Ovary (tissue), 7 donors: ENCODE measurements at regions not wholly inside any gene's neighbourhood (a gene's known extent, or its start where the extent isn't known, plus 50 kb on each side); places are given as distances from the start of the nearest gene placed in this dataset.
"Not testable (repeated sequence)": the region's sequence is repeated elsewhere in the genome, so short reads cannot be mapped to it uniquely, and the experiment has no call there.

ENCODE experiments used
- DNase-seq, 5 donors: peaks; one replicate each; pipeline ENCODE4 v3.0.0-alpha.2; 2019 to 2020
- H3K27ac ChIP-seq, 2 donors: fragments of 200-600 bp; one replicate each; pipeline versions ENCODE4 v1.5.1 to v1.8.0; 2019 to 2022
- H3K27me3 ChIP-seq: fragments of 200-600 bp; one replicate; pipeline ENCODE4 v1.8.0; 2022
- H3K36me3 ChIP-seq: fragments of 200-600 bp; sonication (generic); one replicate; pipeline ENCODE4 v1.5.1; 2019
- H3K4me1 ChIP-seq: one replicate; pipeline ENCODE4 v1.8.1; 2013; ENCODE audit warnings: mild to moderate bottlenecking, moderate library complexity; ENCODE audit not compliant: insufficient read depth
- H3K4me3 ChIP-seq: fragments of 200-600 bp; sonication (generic); one replicate; pipeline ENCODE4 v1.5.1; 2017
- H3K9me3 ChIP-seq, 2 donors: fragments of 200-600 bp in 1 of 2; sonication (generic) in 1 of 2; one replicate each; pipeline versions ENCODE4 v1.5.1 to v1.8.1; 2013 to 2019; ENCODE audit warnings: mild to moderate bottlenecking in 1 of 2, moderate library complexity in 1 of 2
- EP300 ChIP-seq: sonication (generic); formaldehyde crosslinking; IDR thresholded peaks from one replicate; pipeline ENCODE4 v1.6.1; 2017; ENCODE audit warnings: antibody characterized with exemption
- POLR2A ChIP-seq: fragments of 450-650 bp; IDR thresholded peaks from one replicate; pipeline ENCODE4 v1.6.1; 2017; ENCODE audit warnings: antibody characterized with exemption, mild to moderate bottlenecking, moderate library complexity
- WGBS, 3 donors: extraction: QIAGEN DNeasy Blood & Tissue Kit in 1 of 3; methylation state at CpG; one replicate each; pipeline versions ENCODE4 v1.1.5 to v1.1.7; 2013 to 2017; 5-methylcytosine and 5-hydroxymethylcytosine counted together
- intact Hi-C, 4 donors: fragments of 100-400 bp; cut with DNase I; formaldehyde crosslinking; loops; one replicate each; pipeline versions ENCODE4 v1.11.0 to v1.15.1; 2022 to 2023
- TF ChIP-seq, protein P1 (sequence below), 3 donors: fragments of 450-650 bp in 2 of 3; fragments of 200-600 bp in 1 of 3; IDR thresholded peaks; one replicate each; pipeline versions ENCODE4 v1.5.1 to v1.8.0; 2016 to 2022; ENCODE audit warnings: antibody characterized with exemption in 3 of 3, mild to moderate bottlenecking in 1 of 3
- donor health status: DM: no; HTN: no; CAD: no; lungs with moderate emphysema.
- donor health status: DM: no; HTN: no; CAD: no.
- donor health status: Bipolar disorder and iron deficiency.
- donor health status: DM: no; HTN: no; CAD: no.
- donor health status: DM: yes; HTN: yes; CAD: no.

DNA sequence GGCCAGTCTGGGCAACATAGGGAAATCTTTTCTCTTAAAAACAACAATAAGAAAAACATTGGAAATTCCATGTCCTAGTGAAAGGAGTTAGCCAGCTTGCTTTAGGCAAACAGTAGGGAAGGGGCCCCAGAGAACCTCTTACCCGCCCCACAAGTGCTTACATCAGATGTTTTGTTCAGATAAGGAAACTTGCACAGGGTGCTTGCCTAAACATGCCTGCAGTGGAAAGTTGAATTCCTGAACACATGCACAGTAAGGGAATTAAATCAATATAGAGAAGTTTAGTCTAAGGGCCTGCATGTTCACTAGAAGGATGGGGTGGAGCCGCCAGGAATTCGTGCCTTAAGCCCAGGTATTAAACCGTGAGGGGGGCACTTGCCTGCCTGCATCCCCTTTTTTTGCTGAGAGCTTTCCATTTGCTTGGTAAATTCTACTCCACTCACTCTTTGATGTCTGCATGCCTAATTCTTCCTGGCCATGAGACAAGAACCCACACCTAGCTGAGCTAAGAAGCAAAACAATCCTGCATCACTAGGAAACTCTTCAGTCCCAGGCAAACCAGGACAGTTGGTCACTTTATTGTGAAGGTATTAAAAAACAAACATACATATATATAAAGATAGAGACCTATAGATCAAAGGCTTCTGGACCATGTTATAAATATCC is 499.0 kb downstream of the SIPA1L2 start:
- no peaks in the 10 kb centered on the region for H3K4me1 ChIP-seq
- intact Hi-C loops: no loop called here
- TF ChIP-seq, protein P1, sequence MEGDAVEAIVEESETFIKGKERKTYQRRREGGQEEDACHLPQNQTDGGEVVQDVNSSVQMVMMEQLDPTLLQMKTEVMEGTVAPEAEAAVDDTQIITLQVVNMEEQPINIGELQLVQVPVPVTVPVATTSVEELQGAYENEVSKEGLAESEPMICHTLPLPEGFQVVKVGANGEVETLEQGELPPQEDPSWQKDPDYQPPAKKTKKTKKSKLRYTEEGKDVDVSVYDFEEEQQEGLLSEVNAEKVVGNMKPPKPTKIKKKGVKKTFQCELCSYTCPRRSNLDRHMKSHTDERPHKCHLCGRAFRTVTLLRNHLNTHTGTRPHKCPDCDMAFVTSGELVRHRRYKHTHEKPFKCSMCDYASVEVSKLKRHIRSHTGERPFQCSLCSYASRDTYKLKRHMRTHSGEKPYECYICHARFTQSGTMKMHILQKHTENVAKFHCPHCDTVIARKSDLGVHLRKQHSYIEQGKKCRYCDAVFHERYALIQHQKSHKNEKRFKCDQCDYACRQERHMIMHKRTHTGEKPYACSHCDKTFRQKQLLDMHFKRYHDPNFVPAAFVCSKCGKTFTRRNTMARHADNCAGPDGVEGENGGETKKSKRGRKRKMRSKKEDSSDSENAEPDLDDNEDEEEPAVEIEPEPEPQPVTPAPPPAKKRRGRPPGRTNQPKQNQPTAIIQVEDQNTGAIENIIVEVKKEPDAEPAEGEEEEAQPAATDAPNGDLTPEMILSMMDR (IDR thresholded peaks at IDR 0.05): no peak
- TF ChIP-seq EP300 (no peak), POLR2A (no peak)
- H3K4me3 ChIP-seq: no peak overlapping the region
- peaks cover 0 to 4% of the 10 kb centered on the region in 2 donors for H3K9me3 ChIP-seq
- DNase-seq: no peak
- H3K27ac ChIP-seq: no peak overlapping the region
- no peaks in the 10 kb centered on the region for H3K36me3 ChIP-seq
- H3K27me3 ChIP-seq: no peaks in the 10 kb centered on the region
- 70 to 82% (median 80%) methylated on average over 4 of the region's 4 CpGs for WGBS, 3 donors

DNA sequence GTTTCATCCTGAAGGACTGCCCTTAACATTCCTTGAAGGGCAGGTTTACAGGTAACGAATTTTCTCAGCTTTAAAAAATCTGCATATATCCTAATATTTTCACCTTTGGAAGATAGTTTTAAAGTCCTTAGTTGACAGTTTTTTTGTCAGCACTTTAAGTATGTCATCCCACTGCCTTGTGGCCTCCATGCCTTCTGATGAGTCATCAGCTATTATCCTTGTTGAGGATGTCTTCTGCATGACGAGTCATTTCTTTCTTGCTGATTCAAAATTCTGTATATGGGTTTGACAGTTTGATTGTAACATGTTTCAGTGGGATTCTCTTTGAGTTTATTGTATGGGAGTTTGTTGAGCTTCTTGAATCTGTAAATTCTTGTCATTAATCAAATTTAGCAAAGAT is 500.6 kb downstream of the DISC1 start:
- H3K27ac ChIP-seq: no peak overlapping the region
- H3K4me3 ChIP-seq: no peak overlapping the region
- H3K36me3 ChIP-seq: no peaks in the 10 kb centered on the region
- intact Hi-C loops: no loop called here
- H3K4me1 ChIP-seq: no peaks in the 10 kb centered on the region
- H3K27me3 ChIP-seq: no peaks in the 10 kb centered on the region
- TF ChIP-seq, protein P1 (IDR thresholded peaks at IDR 0.05): no peak
- TF ChIP-seq POLR2A (no peak), EP300 (no peak)
- peaks cover 0 to 4% of the 10 kb centered on the region in 2 donors for H3K9me3 ChIP-seq
- 85 to 88% (median 86%) methylated on average over 2 of the region's 2 CpGs for WGBS, 3 donors
- DNase-seq: no peak

DNA sequence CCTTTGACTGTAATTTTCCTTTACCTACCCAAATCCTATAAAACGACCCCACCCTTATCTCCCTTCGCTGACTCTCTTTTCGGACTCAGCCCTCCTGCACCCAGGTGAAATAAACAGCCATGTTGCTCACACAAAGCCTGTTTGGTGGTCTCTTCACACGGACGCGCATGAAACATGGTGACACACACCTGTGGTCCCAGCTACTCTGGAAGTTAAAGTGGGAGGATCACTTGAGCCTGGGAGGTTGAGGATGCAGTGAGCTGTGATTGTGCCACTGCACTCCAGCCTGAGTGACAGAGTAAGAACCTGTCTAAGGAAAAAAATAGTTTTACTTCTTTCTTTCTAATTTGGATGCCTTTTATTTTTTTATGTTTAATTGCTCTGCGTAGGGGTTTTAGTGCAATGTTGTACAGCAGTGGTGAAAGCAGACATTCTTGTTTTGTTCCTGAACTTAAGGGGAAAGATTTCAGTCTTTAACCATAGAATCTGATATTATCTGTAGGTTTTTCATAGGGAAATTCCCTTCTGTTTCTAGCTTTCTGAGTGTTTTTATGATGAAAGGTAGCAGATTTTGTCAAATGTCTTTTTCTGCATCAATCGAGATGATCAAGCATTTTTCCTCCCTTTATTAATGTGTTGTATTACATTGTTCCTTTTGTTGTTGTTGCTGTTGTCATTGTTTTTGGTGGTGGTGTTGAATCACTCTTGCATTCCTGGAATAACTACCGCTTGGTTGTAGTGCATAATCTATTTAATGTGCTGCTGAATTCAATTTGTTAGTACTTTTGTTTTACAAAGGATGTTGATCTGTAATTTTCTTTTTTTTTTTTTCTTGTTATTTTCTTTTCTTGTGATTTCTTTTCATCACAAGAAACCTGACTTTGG is 497.4 kb downstream of the DISC1 start:
- WGBS, 3 donors: 72 to 77% (median 74%) methylated on average over 9 of the region's 9 CpGs
- Histone ChIP-seq H3K27me3 (no peaks in the 10 kb centered on the region), H3K27ac (no peak overlapping the region), H3K36me3 (no peaks in the 10 kb centered on the region), H3K4me1 (no peaks in the 10 kb centered on the region), H3K9me3 (no peaks in the 10 kb centered on the region), H3K4me3 (no peak overlapping the region)
- DNase-seq: no peak
- intact Hi-C loops: no loop called here
- TF ChIP-seq EP300 (no peak), POLR2A (no peak)
- TF ChIP-seq, protein P1 (IDR thresholded peaks at IDR 0.05): no peak

DNA sequence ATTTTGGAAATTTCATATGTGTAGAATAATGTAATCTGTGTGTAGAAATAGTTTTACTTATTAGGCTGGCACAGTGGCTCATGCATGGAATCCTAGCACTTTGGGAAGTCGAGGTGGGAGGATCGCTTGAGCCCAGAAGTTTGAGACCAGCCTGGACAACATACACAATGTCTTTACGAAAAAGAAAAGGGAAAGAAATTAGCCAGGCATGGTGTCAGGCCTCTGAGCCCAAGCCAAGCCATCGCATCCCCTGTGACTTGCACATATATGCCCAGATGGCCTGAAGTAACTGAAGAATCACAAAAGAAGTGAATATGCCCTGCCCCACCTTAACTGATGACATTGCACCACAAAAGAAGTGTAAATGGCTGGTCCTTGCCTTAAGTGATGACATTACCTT is 491.3 kb downstream of the DISC1 start:
- H3K27ac ChIP-seq, H3K9me3 ChIP-seq, H3K36me3 ChIP-seq, H3K4me3 ChIP-seq, intact Hi-C loops, H3K27me3 ChIP-seq, H3K4me1 ChIP-seq, DNase-seq: not testable (repeated sequence)
- WGBS, 3 donors: 84 to 90% (median 88%) methylated on average over 4 of the region's 4 CpGs

DNA sequence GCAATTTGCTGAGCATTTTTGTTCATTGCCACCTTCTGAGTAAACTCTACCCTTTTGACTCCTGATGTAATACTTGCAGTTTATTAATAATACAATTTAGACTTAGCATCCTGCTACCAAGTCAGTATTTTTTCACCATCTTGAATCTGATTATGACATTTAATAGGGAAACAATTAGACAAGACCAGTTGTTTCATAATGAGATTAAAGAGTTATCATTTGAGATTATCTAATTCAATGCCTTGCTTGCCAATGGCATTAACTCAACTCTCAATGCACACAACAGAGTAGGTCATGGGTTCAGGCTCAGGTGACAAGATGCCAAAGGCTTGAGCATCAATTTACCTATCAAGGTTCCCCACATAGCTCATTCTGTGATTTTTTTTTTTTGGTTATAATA is 488.4 kb downstream of the DISC1 start:
- Histone ChIP-seq H3K36me3 (no peaks in the 10 kb centered on the region), H3K9me3 (no peaks in the 10 kb centered on the region), H3K27ac (no peak overlapping the region), H3K4me1 (peaks cover 2% of the 10 kb centered on the region), H3K4me3 (no peak overlapping the region), H3K27me3 (no peaks in the 10 kb centered on the region)
- intact Hi-C loops: no loop called here
- DNase-seq: no peak
- TF ChIP-seq, protein P1 (IDR thresholded peaks at IDR 0.05): no peak
- no peak for TF ChIP-seq POLR2A
- TF ChIP-seq EP300: no peak
